T-helper 17 cell (primary cell): ENCODE measurements at regions not wholly inside any gene's neighbourhood (a gene's known extent, or its start where the extent isn't known, plus 50 kb on each side); places are given as distances from the start of the nearest gene placed in this dataset.
A peak's percentile ranks its signal among the peaks of the same experiment; 100 is the strongest.

Source experiments
- ATAC-seq: fragments of 150-1000 bp; cut with Tn5 transposase; 2 replicates; pipeline ENCODE4 v1.10.0; 2021; ENCODE audit warnings: mild to moderate bottlenecking, moderate library complexity
- DNase-seq, 3 donors: peaks; one replicate each; pipeline versions ENCODE4 v3.0.0 to v3.0.0-alpha.2; 2020 to 2021
- H3K9me3 ChIP-seq: one replicate; pipeline ENCODE4 v1.7.0; 2013; ENCODE audit warnings: low read length, mild to moderate bottlenecking; ENCODE audit not compliant: control insufficient read depth, poor library complexity, severe bottlenecking
- H3K27ac Mint-ChIP-seq: one replicate; pipeline ENCODE4 v1.8.0; 2022; ENCODE audit warnings: mild to moderate bottlenecking, moderate library complexity, mixed read lengths
- H3K27me3 Mint-ChIP-seq: one replicate; pipeline ENCODE4 v1.8.0; 2022; ENCODE audit warnings: mixed read lengths
- H3K36me3 Mint-ChIP-seq: one replicate; pipeline ENCODE4 v1.8.0; 2022; ENCODE audit warnings: low read depth, mixed read lengths
- H3K4me1 Mint-ChIP-seq: one replicate; pipeline ENCODE4 v1.8.0; 2022; ENCODE audit warnings: mild to moderate bottlenecking, mixed read lengths
- H3K4me3 Mint-ChIP-seq: one replicate; pipeline ENCODE4 v1.8.0; 2022; ENCODE audit warnings: mild to moderate bottlenecking, moderate library complexity, mixed read lengths

- H3K9me3 ChIP-seq, result no peaks in the 10 kb centered on the region
- H3K36me3 Mint-ChIP-seq, result peaks cover 2% of the 10 kb centered on the region
- no peak for DNase-seq
- no peaks in the 10 kb centered on the region for H3K27me3 Mint-ChIP-seq
- H3K4me3 Mint-ChIP-seq, result no peak overlapping the region
- peak; percentile 28 for ATAC-seq
- H3K4me1 Mint-ChIP-seq, result peaks cover 7% of the 10 kb centered on the region
- no peak overlapping the region for H3K27ac Mint-ChIP-seq
These were observed 494.6 kb downstream of the NTRK3 start for GRCh38 chr15:87761736-87762509.

GRCh38 chr15:87760547-87761314 is 495.8 kb downstream of the NTRK3 start:
- H3K9me3 ChIP-seq, result no peaks in the 10 kb centered on the region
- DNase-seq (no peak), ATAC-seq (no peak)
- no peak overlapping the region for H3K27ac Mint-ChIP-seq
- H3K4me1 Mint-ChIP-seq, result peaks cover 7% of the 10 kb centered on the region
- peaks cover 2% of the 10 kb centered on the region for H3K36me3 Mint-ChIP-seq
- no peaks in the 10 kb centered on the region for H3K27me3 Mint-ChIP-seq
- no peak overlapping the region for H3K4me3 Mint-ChIP-seq

- Mint-ChIP-seq H3K4me3 (no peak overlapping the region), H3K27me3 (peaks cover 5% of the 10 kb centered on the region), H3K36me3 (peaks cover 2% of the 10 kb centered on the region), H3K27ac (no peak overlapping the region), H3K4me1 (peaks cover 7% of the 10 kb centered on the region)
- ATAC-seq (no peak), DNase-seq (no peak)
- H3K9me3 ChIP-seq, result no peaks in the 10 kb centered on the region
These were observed 497.6 kb downstream of the NTRK3 start for GRCh38 chr15:87758794-87759418.

- peaks cover 7% of the 10 kb centered on the region for H3K4me1 Mint-ChIP-seq
- ATAC-seq (no peak), DNase-seq (no peak)
- no peak overlapping the region for H3K4me3 Mint-ChIP-seq
- no peak overlapping the region for H3K27ac Mint-ChIP-seq
- peaks cover 5% of the 10 kb centered on the region for H3K27me3 Mint-ChIP-seq
- H3K36me3 Mint-ChIP-seq, result peaks cover 2% of the 10 kb centered on the region
- H3K9me3 ChIP-seq, result no peaks in the 10 kb centered on the region
These were observed 499.5 kb downstream of the NTRK3 start for GRCh38 chr15:87757084-87757483.

GRCh38 chr15:87756072-87756471 is 500.5 kb downstream of the NTRK3 start:
- H3K27ac Mint-ChIP-seq, result no peak overlapping the region
- peaks cover 5% of the 10 kb centered on the region for H3K27me3 Mint-ChIP-seq
- ATAC-seq (no peak), DNase-seq (no peak)
- peaks cover 3% of the 10 kb centered on the region for H3K4me1 Mint-ChIP-seq
- H3K36me3 Mint-ChIP-seq, result peaks cover 2% of the 10 kb centered on the region
- H3K9me3 ChIP-seq, result no peaks in the 10 kb centered on the region
- no peak overlapping the region for H3K4me3 Mint-ChIP-seq

- peaks cover 3% of the 10 kb centered on the region for H3K4me1 Mint-ChIP-seq
- DNase-seq (no peak), ATAC-seq (no peak)
- H3K36me3 Mint-ChIP-seq, result peaks cover 2% of the 10 kb centered on the region
- no peak overlapping the region for H3K4me3 Mint-ChIP-seq
- peaks cover 5% of the 10 kb centered on the region for H3K27me3 Mint-ChIP-seq
- no peak overlapping the region for H3K27ac Mint-ChIP-seq
- no peaks in the 10 kb centered on the region for H3K9me3 ChIP-seq
These were observed 501.3 kb downstream of the NTRK3 start for GRCh38 chr15:87755226-87755625.

- Mint-ChIP-seq H3K36me3 (peaks cover 2% of the 10 kb centered on the region), H3K27ac (no peak overlapping the region), H3K4me3 (no peak overlapping the region), H3K27me3 (peaks cover 9% of the 10 kb centered on the region), H3K4me1 (peaks cover 3% of the 10 kb centered on the region)
- DNase-seq, result no peak
- ATAC-seq, result no peak
- no peaks in the 10 kb centered on the region for H3K9me3 ChIP-seq
These were observed 503.0 kb downstream of the NTRK3 start for GRCh38 chr15:87753539-87753938.

GRCh38 chr15:87752250-87752951 is 504.1 kb downstream of the NTRK3 start:
- H3K9me3 ChIP-seq, result no peaks in the 10 kb centered on the region
- H3K27ac Mint-ChIP-seq, result no peak overlapping the region
- peaks cover 13% of the 10 kb centered on the region for H3K27me3 Mint-ChIP-seq
- DNase-seq (no peak), ATAC-seq (no peak)
- peaks cover 3% of the 10 kb centered on the region for H3K4me1 Mint-ChIP-seq
- no peak overlapping the region for H3K4me3 Mint-ChIP-seq
- peaks cover 2% of the 10 kb centered on the region for H3K36me3 Mint-ChIP-seq

- ATAC-seq (no peak), DNase-seq (no peak)
- peaks cover 28% of the 10 kb centered on the region for H3K27me3 Mint-ChIP-seq
- H3K36me3 Mint-ChIP-seq, result no peaks in the 10 kb centered on the region
- H3K27ac Mint-ChIP-seq, result no peak overlapping the region
- no peaks in the 10 kb centered on the region for H3K9me3 ChIP-seq
- H3K4me1 Mint-ChIP-seq, result peaks cover 3% of the 10 kb centered on the region
- H3K4me3 Mint-ChIP-seq, result no peak overlapping the region
These were observed 508.1 kb downstream of the NTRK3 start for GRCh38 chr15:87748483-87748882.

GRCh38 chr15:87747087-87747486 is 509.5 kb downstream of the NTRK3 start:
- DNase-seq (no peak), ATAC-seq (no peak)
- Mint-ChIP-seq H3K36me3 (no peaks in the 10 kb centered on the region), H3K27ac (no peak overlapping the region), H3K4me3 (no peak overlapping the region), H3K4me1 (no peaks in the 10 kb centered on the region), H3K27me3 (peaks cover 32% of the 10 kb centered on the region)
- H3K9me3 ChIP-seq, result no peaks in the 10 kb centered on the region

GRCh38 chr15:87746333-87746732 is 510.2 kb downstream of the NTRK3 start:
- Mint-ChIP-seq H3K4me3 (no peak overlapping the region), H3K27ac (no peak overlapping the region), H3K36me3 (no peaks in the 10 kb centered on the region), H3K27me3 (peaks cover 33% of the 10 kb centered on the region), H3K4me1 (no peaks in the 10 kb centered on the region)
- H3K9me3 ChIP-seq, result no peaks in the 10 kb centered on the region
- no peak for ATAC-seq
- no peak for DNase-seq

GRCh38 chr15:87744815-87745214 is 511.7 kb downstream of the NTRK3 start:
- ATAC-seq (no peak), DNase-seq (no peak)
- no peaks in the 10 kb centered on the region for H3K4me1 Mint-ChIP-seq
- no peak overlapping the region for H3K27ac Mint-ChIP-seq
- no peaks in the 10 kb centered on the region for H3K9me3 ChIP-seq
- H3K27me3 Mint-ChIP-seq, result peaks cover 33% of the 10 kb centered on the region
- H3K4me3 Mint-ChIP-seq, result no peak overlapping the region
- no peaks in the 10 kb centered on the region for H3K36me3 Mint-ChIP-seq

- no peaks in the 10 kb centered on the region for H3K9me3 ChIP-seq
- no peaks in the 10 kb centered on the region for H3K36me3 Mint-ChIP-seq
- ATAC-seq (no peak), DNase-seq (no peak)
- no peaks in the 10 kb centered on the region for H3K4me1 Mint-ChIP-seq
- H3K4me3 Mint-ChIP-seq, result no peak overlapping the region
- H3K27me3 Mint-ChIP-seq, result peaks cover 30% of the 10 kb centered on the region
- H3K27ac Mint-ChIP-seq, result no peak overlapping the region
These were observed 513.0 kb downstream of the NTRK3 start for GRCh38 chr15:87743562-87743961.
